Fibroblast of skin of scalp (primary cell): ENCODE measurements at regions not wholly inside any gene's neighbourhood (a gene's known extent, or its start where the extent isn't known, plus 50 kb on each side); places are given as distances from the start of the nearest gene placed in this dataset.
"Not testable (repeated sequence)": the region's sequence is repeated elsewhere in the genome, so short reads cannot be mapped to it uniquely, and the experiment has no call there.

ENCODE experiments used
- DNase-seq: peaks from one replicate; pipeline ENCODE4 v3.0.0-alpha.2; 2013

GRCh38 chr7:106750773-106751172 lies 89.8 kb upstream of the CCDC71L start:
- DNase-seq: no peak

- DNase-seq: no peak
Measured at GRCh38 chr7:106752367-106752766, 91.4 kb upstream of the CCDC71L start.

GRCh38 chr7:106755024-106755423 lies 94.1 kb upstream of the CCDC71L start:
- not testable (repeated sequence) for DNase-seq

- DNase-seq: no peak
Measured at GRCh38 chr7:106755641-106756040, 94.7 kb upstream of the CCDC71L start.

- DNase-seq: no peak
Measured at GRCh38 chr7:106756071-106756470, 95.1 kb upstream of the CCDC71L start.

GRCh38 chr7:106756884-106757283 lies 95.9 kb upstream of the CCDC71L start:
- no peak for DNase-seq

GRCh38 chr7:106757846-106758245 lies 96.9 kb upstream of the CCDC71L start:
- peak; percentile 47 for DNase-seq

- DNase-seq: not testable (repeated sequence)
Measured at GRCh38 chr7:106762845-106763244, 101.9 kb upstream of the CCDC71L start.

GRCh38 chr7:106763717-106764116 lies 101.4 kb upstream of the PIK3CG start:
- no peak for DNase-seq

- DNase-seq: no peak
Measured at GRCh38 chr7:106765727-106766355, 99.2 kb upstream of the PIK3CG start.

- DNase-seq: peak; percentile 43
Measured at GRCh38 chr7:106766551-106766950, 98.5 kb upstream of the PIK3CG start.

- DNase-seq: peak; percentile 71
Measured at GRCh38 chr7:106767078-106767477, 98.0 kb upstream of the PIK3CG start.

- DNase-seq: peak; percentile 52
Measured at GRCh38 chr7:106767498-106768323, 97.4 kb upstream of the PIK3CG start.

- no peak for DNase-seq
Measured at GRCh38 chr7:106768324-106768751, 96.7 kb upstream of the PIK3CG start.

GRCh38 chr7:106770191-106770590 lies 94.9 kb upstream of the PIK3CG start:
- DNase-seq: peak; percentile 83

GRCh38 chr7:106772655-106773108 lies 92.4 kb upstream of the PIK3CG start:
- DNase-seq: peak; percentile 45

GRCh38 chr7:106773228-106773627 lies 91.9 kb upstream of the PIK3CG start:
- DNase-seq: no peak

- DNase-seq: no peak
Measured at GRCh38 chr7:106773721-106774120, 91.4 kb upstream of the PIK3CG start.

- DNase-seq: no peak
Measured at GRCh38 chr7:106774213-106774767, 90.8 kb upstream of the PIK3CG start.

GRCh38 chr7:106774768-106775551 lies 90.1 kb upstream of the PIK3CG start:
- no peak for DNase-seq

- DNase-seq: peak; percentile 71
Measured at GRCh38 chr7:106775552-106775936, 89.5 kb upstream of the PIK3CG start.

GRCh38 chr7:106775975-106776607 lies 89.0 kb upstream of the PIK3CG start:
- no peak for DNase-seq
